HFFc6 (cell line): ENCODE measurements at regions not wholly inside any gene's neighbourhood (a gene's known extent, or its start where the extent isn't known, plus 50 kb on each side); places are given as distances from the start of the nearest gene placed in this dataset.

Experiments
- DNase-seq: peaks from one replicate; pipeline ENCODE4 v3.0.0-alpha.2; 2018
- H3K27ac Mint-ChIP-seq: 2 replicates; pipeline ENCODE4 v1.8.0; 2020; ENCODE audit warnings: mild to moderate bottlenecking, mixed read lengths
- H3K27me3 Mint-ChIP-seq: 2 replicates; pipeline ENCODE4 v1.8.0; 2021; ENCODE audit warnings: mild to moderate bottlenecking, moderate library complexity, mixed read lengths; ENCODE audit not compliant: insufficient read depth
- H3K36me3 Mint-ChIP-seq: 2 replicates; pipeline ENCODE4 v1.8.0; 2021; ENCODE audit warnings: low read depth, mixed read lengths
- H3K4me1 Mint-ChIP-seq: 2 replicates; pipeline ENCODE4 v1.8.0; 2020; ENCODE audit warnings: low read depth, mixed read lengths
- H3K4me3 Mint-ChIP-seq: 2 replicates; pipeline ENCODE4 v1.8.0; 2020; ENCODE audit warnings: mild to moderate bottlenecking, moderate library complexity, mixed read lengths
- H3K9me3 Mint-ChIP-seq: 2 replicates; pipeline ENCODE4 v1.8.0; 2020; ENCODE audit warnings: mild to moderate bottlenecking, mixed read lengths
- TF ChIP-seq, protein P1 (sequence below): fragments of 200-600 bp; sonication (generic); IDR thresholded peaks from 2 replicates; pipeline ENCODE4 v1.5.0; 2021; ENCODE audit warnings: antibody characterized with exemption, mild to moderate bottlenecking

DNA sequence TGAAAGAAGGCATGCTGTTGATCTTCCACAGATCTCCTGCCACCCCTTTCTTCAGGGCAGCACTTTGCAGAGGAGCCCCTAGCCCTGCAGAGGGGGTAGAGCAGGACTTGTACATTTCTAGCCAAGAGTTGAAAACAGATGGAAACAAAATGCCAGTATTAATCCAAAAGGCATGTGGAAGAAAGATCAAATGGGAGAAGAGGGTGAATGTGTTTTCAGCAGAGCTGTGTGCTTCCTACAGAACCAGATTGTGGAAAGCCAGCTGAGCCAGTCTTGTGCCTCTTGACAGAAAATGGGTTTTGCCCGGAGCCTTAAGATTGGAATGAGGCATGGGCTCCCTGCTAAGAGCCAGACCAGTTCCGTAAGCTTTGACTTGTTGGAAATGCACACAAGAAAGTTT, 105.2 kb upstream of the TSPAN2 start:
- Mint-ChIP-seq H3K4me3 (no peak overlapping the region), H3K36me3 (peaks cover 16% of the 10 kb centered on the region; the same call in 1 of the 2 replicates), H3K27ac (no peak overlapping the region; the same call in 1 of the 2 replicates), H3K4me1 (peaks cover 77% of the 10 kb centered on the region), H3K27me3 (no peaks in the 10 kb centered on the region; the same call in none of the 2 replicates), H3K9me3 (no peaks in the 10 kb centered on the region)
- no peak for DNase-seq
- TF ChIP-seq, protein P1, sequence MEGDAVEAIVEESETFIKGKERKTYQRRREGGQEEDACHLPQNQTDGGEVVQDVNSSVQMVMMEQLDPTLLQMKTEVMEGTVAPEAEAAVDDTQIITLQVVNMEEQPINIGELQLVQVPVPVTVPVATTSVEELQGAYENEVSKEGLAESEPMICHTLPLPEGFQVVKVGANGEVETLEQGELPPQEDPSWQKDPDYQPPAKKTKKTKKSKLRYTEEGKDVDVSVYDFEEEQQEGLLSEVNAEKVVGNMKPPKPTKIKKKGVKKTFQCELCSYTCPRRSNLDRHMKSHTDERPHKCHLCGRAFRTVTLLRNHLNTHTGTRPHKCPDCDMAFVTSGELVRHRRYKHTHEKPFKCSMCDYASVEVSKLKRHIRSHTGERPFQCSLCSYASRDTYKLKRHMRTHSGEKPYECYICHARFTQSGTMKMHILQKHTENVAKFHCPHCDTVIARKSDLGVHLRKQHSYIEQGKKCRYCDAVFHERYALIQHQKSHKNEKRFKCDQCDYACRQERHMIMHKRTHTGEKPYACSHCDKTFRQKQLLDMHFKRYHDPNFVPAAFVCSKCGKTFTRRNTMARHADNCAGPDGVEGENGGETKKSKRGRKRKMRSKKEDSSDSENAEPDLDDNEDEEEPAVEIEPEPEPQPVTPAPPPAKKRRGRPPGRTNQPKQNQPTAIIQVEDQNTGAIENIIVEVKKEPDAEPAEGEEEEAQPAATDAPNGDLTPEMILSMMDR, result no peak

DNA sequence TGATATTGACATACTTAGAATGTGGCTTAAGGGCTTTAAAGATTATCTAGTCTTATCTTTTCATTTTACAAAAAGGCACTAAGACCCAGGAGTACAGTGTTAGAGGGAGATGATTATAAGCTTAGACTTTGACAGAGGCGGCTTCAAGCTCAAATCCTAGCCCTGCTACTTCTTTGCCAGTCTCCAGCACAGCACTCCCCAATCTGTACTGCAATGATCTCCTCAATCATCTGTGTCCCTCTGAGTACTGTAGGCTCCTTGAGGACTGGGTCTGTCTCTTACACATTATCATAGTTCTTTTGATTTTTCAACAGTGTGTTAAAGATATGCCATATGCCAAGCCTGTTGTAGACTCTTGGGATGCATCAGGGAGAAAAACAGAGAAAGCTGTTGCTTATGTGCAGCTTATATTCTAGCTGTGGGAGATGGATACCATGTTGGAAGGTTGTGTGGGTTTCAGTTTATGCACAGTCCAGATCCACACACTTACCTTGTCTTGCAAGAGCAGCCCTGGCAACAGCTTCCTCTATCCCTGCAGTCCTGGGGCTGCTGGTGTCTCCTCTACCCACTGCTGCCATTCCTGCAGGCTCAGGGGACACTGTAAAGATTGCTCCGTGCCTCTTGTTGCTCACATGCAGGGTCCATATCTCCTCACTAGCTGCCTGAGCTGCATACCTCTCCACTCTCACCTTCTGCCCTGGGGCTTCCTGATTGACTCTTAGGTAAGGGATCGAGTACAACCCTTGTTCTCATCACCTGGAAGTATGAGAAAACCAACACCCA, 103.9 kb upstream of the TSPAN2 start:
- H3K4me1 Mint-ChIP-seq, result peaks cover 77% of the 10 kb centered on the region
- no peak for DNase-seq
- peak overlapping the region; percentile 93; the same call in 1 of the 2 replicates for H3K27ac Mint-ChIP-seq
- H3K36me3 Mint-ChIP-seq, result peaks cover 16% of the 10 kb centered on the region; the same call in 1 of the 2 replicates
- TF ChIP-seq, protein P1, result no peak
- no peaks in the 10 kb centered on the region; the same call in none of the 2 replicates for H3K27me3 Mint-ChIP-seq
- no peak overlapping the region for H3K4me3 Mint-ChIP-seq
- no peaks in the 10 kb centered on the region for H3K9me3 Mint-ChIP-seq

- TF ChIP-seq, protein P1, result no peak
- Mint-ChIP-seq H3K36me3 (peaks cover 22% of the 10 kb centered on the region), H3K4me1 (peaks cover 77% of the 10 kb centered on the region), H3K27ac (peak overlapping the region; percentile 93), H3K27me3 (no peaks in the 10 kb centered on the region; the same call in 1 of the 2 replicates), H3K4me3 (no peak overlapping the region; the same call in 1 of the 2 replicates), H3K9me3 (no peaks in the 10 kb centered on the region)
- no peak for DNase-seq
Measured at GRCh38 chr1:115192200-115192767, 103.0 kb upstream of the TSPAN2 start.

GRCh38 chr1:115191691-115192090, 102.4 kb upstream of the TSPAN2 start:
- Mint-ChIP-seq H3K9me3 (no peaks in the 10 kb centered on the region), H3K27me3 (no peaks in the 10 kb centered on the region; the same call in 1 of the 2 replicates), H3K4me3 (no peak overlapping the region; the same call in 1 of the 2 replicates), H3K36me3 (peaks cover 28% of the 10 kb centered on the region), H3K4me1 (peaks cover 82% of the 10 kb centered on the region), H3K27ac (peak overlapping the region; percentile 93)
- no peak for DNase-seq
- TF ChIP-seq, protein P1, result no peak

DNA sequence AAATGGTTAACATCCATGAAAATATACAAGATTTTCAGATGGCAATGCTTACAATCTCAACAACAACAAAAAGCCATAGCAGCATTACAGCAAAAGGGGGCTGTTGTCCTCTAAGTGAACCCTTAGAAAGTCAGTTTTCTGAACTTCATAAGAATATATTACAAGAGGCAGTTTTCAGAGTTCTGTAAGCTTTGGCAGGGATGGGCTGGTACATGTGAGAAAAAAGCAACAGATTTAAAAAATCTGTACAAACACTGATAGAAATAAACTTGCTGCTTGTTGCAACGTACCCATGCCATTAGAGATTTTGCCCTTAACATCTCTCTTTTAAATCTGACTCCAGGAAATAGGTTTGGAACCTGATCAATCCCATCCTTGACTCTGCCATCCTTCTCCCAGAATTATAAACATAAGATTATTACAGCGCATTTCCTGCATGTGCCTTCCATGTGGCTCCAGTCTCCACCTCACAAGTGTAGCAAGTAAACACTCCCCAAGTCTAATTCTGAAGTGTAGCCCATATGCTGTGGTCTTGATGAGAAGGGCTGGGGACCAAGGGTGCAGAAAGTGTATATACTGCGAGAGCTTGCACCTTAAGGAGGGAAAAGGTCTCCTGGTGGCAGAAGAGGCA, 101.4 kb upstream of the TSPAN2 start:
- TF ChIP-seq, protein P1, result peak; percentile 37; the same call in 1 of the 2 replicates
- Mint-ChIP-seq H3K36me3 (peaks cover 28% of the 10 kb centered on the region), H3K27ac (peak overlapping the region; percentile 93), H3K4me3 (peak overlapping the region; percentile 66), H3K27me3 (no peaks in the 10 kb centered on the region; the same call in 1 of the 2 replicates), H3K4me1 (peaks cover 92% of the 10 kb centered on the region), H3K9me3 (no peaks in the 10 kb centered on the region)
- no peak for DNase-seq
